Ascending aorta (tissue), 2 donors: ENCODE measurements at regions not wholly inside any gene's neighbourhood (a gene's known extent, or its start where the extent isn't known, plus 50 kb on each side); places are given as distances from the start of the nearest gene placed in this dataset.

Experiments
- DNase-seq, 2 donors: peaks; one replicate each; pipeline ENCODE4 v3.0.0-alpha.2; 2019; ENCODE audit warnings: low spot score in 2 of 2
- H3K27ac ChIP-seq, 2 donors: fragments of 200-600 bp; sonication (generic); one replicate each; pipeline ENCODE4 v1.5.1; 2016 to 2017; ENCODE audit warnings: mild to moderate bottlenecking in 1 of 2
- H3K27me3 ChIP-seq: fragments of 200-600 bp; sonication (generic); one replicate; pipeline ENCODE4 v1.5.1; 2017
- H3K36me3 ChIP-seq, 2 donors: fragments of 200-600 bp; sonication (generic); one replicate each; pipeline ENCODE4 v1.5.1; 2016
- H3K4me1 ChIP-seq, 2 donors: fragments of 200-600 bp; sonication (generic); one replicate each; pipeline ENCODE4 v1.5.1; 2016 to 2017; ENCODE audit warnings: mild to moderate bottlenecking in 1 of 2
- H3K4me3 ChIP-seq, 2 donors: fragments of 200-600 bp; sonication (generic); one replicate each; pipeline ENCODE4 v1.5.1; 2016 to 2017; ENCODE audit warnings: mild to moderate bottlenecking in 1 of 2
- H3K9me3 ChIP-seq, 2 donors: fragments of 200-600 bp; sonication (generic); one replicate each; pipeline ENCODE4 v1.5.1; 2016
- intact Hi-C: fragments of 100-400 bp; cut with DNase I; formaldehyde crosslinking; loops from one replicate; pipeline ENCODE4 v1.15.1; 2023
- TF ChIP-seq, protein P1 (sequence below), 3 experiments: fragments of 200-600 bp in 2 of 3; fragments of 450-650 bp in 1 of 3; sonication (generic) in 2 of 3; IDR thresholded peaks; one replicate each; pipeline ENCODE4 v1.5.1; 2016 to 2019; ENCODE audit warnings: antibody characterized with exemption in 3 of 3, mild to moderate bottlenecking in 1 of 3, moderate library complexity in 1 of 3

DNA sequence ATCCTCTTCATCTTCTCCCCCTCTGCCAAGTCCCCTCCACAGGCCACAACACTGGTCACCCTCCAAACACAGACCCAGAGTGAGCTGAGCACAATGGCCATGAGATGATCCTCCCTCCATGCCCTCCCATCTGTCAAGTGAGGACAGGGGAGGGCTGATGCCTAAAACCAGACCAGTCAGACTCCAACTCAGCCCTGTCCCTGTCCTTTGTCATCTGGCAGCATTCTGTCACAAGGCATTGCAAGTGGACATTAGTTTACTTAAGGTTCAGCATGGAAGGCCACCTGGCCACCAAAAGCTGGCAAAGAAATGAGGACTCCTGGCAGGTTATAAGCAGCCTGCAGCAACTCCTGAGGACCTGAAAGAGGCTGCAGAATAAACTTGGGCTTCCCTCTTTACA lies 136.2 kb upstream of the SLC30A5 start:
- no peaks in the 10 kb centered on the region for H3K36me3 ChIP-seq
- no peak overlapping the region for H3K4me3 ChIP-seq
- H3K9me3 ChIP-seq: no peaks in the 10 kb centered on the region
- TF ChIP-seq, protein P1, sequence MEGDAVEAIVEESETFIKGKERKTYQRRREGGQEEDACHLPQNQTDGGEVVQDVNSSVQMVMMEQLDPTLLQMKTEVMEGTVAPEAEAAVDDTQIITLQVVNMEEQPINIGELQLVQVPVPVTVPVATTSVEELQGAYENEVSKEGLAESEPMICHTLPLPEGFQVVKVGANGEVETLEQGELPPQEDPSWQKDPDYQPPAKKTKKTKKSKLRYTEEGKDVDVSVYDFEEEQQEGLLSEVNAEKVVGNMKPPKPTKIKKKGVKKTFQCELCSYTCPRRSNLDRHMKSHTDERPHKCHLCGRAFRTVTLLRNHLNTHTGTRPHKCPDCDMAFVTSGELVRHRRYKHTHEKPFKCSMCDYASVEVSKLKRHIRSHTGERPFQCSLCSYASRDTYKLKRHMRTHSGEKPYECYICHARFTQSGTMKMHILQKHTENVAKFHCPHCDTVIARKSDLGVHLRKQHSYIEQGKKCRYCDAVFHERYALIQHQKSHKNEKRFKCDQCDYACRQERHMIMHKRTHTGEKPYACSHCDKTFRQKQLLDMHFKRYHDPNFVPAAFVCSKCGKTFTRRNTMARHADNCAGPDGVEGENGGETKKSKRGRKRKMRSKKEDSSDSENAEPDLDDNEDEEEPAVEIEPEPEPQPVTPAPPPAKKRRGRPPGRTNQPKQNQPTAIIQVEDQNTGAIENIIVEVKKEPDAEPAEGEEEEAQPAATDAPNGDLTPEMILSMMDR (IDR thresholded peaks at IDR 0.05): no peak
- no peak for DNase-seq
- no peaks in the 10 kb centered on the region for H3K4me1 ChIP-seq
- intact Hi-C loops: no loop called here
- no peaks in the 10 kb centered on the region for H3K27me3 ChIP-seq
- H3K27ac ChIP-seq: no peak overlapping the region

DNA sequence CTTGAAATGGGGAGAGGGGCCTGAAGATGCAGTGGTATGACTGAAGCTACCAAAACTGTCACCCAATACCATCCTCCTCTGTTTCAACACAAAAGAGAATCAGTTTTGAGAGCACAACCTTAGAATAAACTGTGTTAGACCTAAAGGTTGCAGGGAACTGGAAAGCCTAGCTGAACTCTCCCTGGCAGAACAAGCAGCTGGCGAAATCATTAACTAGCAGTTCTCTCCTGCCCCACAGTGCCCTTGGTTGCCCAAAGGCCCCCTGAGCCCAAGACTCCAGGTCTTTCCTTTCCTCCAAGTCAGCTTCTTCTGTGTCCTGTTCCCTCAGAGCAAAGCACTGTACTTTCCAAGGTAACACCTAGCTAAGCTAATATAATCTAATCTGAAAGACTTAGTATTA lies 135.4 kb upstream of the SLC30A5 start:
- H3K27me3 ChIP-seq: no peaks in the 10 kb centered on the region
- intact Hi-C loops: no loop called here

DNA sequence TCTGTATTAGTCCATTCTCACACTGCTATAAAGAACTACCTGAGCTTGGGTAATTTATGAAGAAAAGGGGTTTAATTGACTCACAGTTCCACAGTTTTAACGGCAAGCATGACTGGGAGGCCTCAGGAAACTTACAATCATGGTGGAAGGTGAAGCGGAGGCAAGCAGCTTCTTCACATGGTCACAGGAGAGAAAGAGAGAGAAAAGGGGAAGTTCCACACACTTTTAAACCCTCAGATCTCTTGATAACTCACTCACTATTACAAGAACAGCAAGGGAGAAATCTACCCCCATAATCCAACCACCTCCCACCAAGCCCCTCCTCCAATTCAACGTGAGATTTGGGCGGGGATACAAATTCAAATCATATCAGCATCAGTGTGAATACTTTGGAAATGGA lies 133.4 kb upstream of the SLC30A5 start:
- TF ChIP-seq, protein P1 (IDR thresholded peaks at IDR 0.05): no peak
- Histone ChIP-seq H3K36me3 (no peaks in the 10 kb centered on the region), H3K4me1 (no peaks in the 10 kb centered on the region), H3K27ac (no peak overlapping the region), H3K9me3 (no peaks in the 10 kb centered on the region), H3K4me3 (no peak overlapping the region), H3K27me3 (no peaks in the 10 kb centered on the region)
- no peak for DNase-seq
- intact Hi-C loops: no loop called here

More for the DNA sequence above, 135.4 kb upstream of the SLC30A5 start:
- no peak for DNase-seq
- Histone ChIP-seq H3K4me1 (no peaks in the 10 kb centered on the region), H3K36me3 (no peaks in the 10 kb centered on the region), H3K9me3 (no peaks in the 10 kb centered on the region), H3K4me3 (no peak overlapping the region), H3K27ac (no peak overlapping the region)
- TF ChIP-seq, protein P1 (IDR thresholded peaks at IDR 0.05): no peak

DNA sequence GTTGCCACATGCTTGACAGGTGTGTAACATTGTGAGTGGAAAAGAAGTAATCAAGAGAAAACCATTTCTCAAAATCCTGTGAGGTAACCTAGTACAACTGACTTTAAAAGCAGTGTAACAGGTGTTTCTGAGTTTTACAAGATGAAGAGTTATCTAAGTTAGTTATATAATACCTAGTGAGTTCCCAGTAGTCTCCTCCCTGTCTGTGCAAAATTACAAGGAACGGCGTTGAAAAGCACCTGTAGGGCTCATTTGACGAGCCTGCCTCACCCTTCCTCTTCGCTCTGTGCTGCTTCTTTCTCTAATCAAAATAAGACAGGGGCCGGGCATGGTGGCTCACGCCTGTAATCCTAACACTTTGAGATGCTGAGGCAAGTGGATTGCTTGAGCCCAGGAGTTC lies 132.9 kb upstream of the SLC30A5 start:
- TF ChIP-seq, protein P1 (IDR thresholded peaks at IDR 0.05): no peak
- H3K9me3 ChIP-seq: no peaks in the 10 kb centered on the region
- DNase-seq: no peak
- H3K4me1 ChIP-seq: no peaks in the 10 kb centered on the region
- intact Hi-C loops: no loop called here
- no peak overlapping the region for H3K4me3 ChIP-seq
- no peaks in the 10 kb centered on the region for H3K27me3 ChIP-seq
- H3K36me3 ChIP-seq: no peaks in the 10 kb centered on the region
- no peak overlapping the region for H3K27ac ChIP-seq

DNA sequence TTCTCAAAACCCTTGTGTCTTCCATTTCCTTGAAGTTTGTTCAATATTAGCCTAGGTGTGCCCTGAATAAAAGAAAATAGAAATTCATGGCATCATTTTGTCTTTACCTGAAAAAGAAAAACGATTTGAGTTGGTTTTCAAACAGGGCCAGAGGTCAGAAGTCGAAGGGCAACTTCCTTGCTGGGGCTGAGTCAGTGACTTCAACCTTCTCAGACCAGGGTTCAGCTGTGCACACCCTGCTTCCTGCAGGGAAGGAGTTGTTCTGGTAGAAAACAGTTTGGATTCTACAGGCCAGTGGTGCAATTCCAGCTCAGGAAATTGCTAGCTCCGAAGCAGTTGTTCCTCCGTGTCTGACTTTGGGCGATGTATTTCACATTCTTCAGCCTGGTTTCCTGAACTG lies 132.1 kb upstream of the SLC30A5 start:
- intact Hi-C loops: no loop called here
- no peak overlapping the region for H3K27ac ChIP-seq

More for the DNA sequence above, 132.1 kb upstream of the SLC30A5 start:
- TF ChIP-seq, protein P1 (IDR thresholded peaks at IDR 0.05): no peak
- Histone ChIP-seq H3K36me3 (no peaks in the 10 kb centered on the region), H3K27me3 (no peaks in the 10 kb centered on the region), H3K4me1 (no peaks in the 10 kb centered on the region), H3K4me3 (no peak overlapping the region), H3K9me3 (no peaks in the 10 kb centered on the region)
- no peak for DNase-seq
